GM19438 (cell line): ENCODE measurements at regions not wholly inside any gene's neighbourhood (a gene's known extent, or its start where the extent isn't known, plus 50 kb on each side); places are given as distances from the start of the nearest gene placed in this dataset.
A peak's percentile ranks its signal among the peaks of the same experiment; 100 is the strongest.
"Not testable (repeated sequence)": the region's sequence is repeated elsewhere in the genome, so short reads cannot be mapped to it uniquely, and the experiment has no call there.

Source experiments
- ATAC-seq: cut with Tn5 transposase; IDR thresholded peaks from one replicate; pipeline ENCODE4 v1.9.1; 2021; ENCODE audit warnings: low read depth; ENCODE audit not compliant: unreplicated experiment

GRCh38 chr6:53446151-53446550 is 97.4 kb upstream of the ELOVL5 start:
- no peak for ATAC-seq

DNA sequence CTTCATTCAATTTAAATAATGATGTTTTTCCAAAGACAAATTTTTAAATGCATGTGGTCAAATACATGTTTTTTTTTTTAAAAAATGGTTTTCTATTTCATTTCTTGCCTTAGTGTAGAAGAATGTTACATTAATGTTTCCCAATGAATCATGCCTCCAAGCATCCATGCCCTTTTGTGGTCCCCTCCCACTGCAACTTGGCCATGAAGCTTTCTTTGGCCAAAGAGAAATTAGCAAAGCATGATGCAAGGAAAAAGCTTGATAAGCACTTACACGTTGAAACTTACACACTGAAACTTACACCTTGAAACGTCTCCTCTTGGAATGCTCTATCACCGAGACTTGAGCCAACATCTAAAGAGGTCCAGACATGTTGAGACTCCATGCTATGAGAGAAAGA is 93.0 kb upstream of the ELOVL5 start:
- ATAC-seq, result no peak

GRCh38 chr6:53441035-53441493 is 92.3 kb upstream of the ELOVL5 start:
- ATAC-seq, result no peak

DNA sequence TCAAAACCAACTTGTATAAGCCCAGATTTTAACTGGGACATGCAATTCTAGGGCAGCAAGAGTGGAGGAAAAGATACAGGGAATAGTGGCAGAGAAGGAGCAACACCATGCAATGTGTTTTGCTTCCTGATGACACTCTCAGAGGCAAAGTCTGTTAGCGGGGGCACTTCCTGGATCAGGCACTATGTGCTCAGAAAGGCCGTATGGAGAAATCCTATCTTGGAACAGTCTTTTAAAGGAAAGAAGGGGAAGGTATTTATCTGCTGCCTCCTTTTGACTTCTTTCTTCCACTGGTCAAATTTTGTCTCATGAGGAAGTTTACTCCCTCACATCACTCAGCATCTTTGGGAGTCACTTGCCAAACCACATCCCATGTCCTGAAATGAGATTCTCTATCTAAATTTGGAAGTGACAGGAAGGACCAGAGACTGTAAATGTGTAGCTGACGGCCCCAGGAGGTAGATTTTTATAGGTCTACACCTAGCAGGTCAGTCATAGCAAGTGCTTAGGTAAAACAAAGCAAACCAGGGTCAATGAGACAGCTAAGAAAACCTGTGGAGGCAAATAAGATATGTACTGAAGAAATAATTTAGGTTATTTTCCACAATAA is 91.7 kb upstream of the ELOVL5 start:
- no peak for ATAC-seq

GRCh38 chr6:53439556-53439955 is 90.8 kb upstream of the ELOVL5 start:
- no peak for ATAC-seq

DNA sequence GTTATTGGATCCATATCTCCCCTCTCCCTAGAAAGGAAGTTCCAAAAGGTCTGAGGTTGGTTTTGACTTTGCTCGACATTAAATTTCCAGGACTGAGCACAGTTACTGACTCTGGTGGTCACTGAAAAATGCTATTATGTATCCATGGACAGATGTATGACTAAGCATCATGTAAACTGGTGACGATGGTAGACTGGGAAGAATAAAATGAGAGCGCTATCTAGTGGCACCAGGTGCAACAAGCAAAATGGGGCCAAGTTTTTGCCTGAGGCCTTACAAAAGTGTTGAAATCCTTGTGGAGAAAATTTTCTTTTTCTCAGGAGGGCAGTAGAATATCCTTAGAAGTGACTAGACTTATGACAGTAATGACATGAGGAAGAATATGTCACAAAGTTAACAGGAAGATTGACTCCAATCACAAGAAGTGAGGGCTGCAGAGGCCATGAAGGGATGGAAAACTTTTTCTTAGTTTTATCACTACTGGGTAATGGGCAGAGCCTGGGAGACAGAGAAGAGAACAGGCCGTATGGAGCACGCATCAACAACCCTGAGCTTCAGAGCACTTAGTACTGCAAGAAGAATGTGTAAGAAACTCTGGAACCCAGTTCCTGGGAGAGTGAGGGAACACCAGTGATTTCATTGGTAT is 88.9 kb upstream of the ELOVL5 start:
- peak; percentile 56 for ATAC-seq

DNA sequence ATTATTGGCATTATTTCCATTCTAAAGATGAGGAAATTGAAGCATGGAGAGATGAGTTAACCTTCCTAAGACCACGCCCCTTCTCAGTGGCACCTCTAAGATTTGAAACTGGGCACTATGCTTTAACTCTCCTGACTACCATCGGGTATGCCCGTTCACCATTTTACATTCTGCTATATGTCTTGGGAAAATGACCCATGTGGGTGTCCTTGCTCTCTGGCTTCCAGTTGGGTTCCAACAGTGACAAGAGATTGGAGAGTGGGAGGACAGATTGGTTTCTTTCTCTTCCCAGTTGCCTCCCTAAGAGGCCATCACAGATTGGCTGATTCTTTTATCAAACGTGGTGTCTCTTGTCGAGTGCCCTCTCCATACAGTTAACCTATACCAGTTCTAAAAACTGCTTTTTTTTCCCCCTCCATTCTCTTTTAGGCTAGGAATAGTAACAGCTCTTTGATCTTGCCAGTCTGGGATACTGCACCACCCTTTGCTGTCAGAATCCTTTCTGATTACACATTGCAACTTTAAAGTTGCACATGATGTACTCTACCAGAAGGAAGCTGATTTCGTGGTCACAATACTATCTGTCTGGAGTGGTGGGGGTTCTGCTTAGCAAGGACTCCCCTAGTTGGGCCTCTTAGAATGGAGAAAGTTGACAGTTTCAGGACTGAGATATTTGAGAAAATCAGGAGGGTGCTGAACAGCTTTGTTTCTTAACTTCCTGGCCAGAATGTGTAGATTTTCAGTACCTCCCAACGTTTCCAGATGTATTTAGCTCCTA is 88.0 kb upstream of the ELOVL5 start:
- no peak for ATAC-seq

DNA sequence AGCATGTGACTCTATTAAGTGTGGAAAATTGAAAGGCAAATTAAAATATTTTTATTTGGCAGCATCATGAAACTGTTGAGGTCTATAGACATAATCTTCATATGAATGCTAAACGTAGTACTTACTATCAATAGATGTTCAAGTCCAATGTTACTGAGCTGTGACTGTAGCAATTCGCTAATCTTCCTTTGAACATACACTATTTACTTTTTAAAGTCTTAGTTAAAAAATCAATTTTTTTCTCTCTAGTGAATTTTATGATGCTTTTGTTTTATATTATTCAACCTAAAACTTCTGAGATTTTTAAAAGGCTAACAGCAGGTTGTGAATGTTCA is 85.2 kb upstream of the ELOVL5 start:
- ATAC-seq, result no peak

DNA sequence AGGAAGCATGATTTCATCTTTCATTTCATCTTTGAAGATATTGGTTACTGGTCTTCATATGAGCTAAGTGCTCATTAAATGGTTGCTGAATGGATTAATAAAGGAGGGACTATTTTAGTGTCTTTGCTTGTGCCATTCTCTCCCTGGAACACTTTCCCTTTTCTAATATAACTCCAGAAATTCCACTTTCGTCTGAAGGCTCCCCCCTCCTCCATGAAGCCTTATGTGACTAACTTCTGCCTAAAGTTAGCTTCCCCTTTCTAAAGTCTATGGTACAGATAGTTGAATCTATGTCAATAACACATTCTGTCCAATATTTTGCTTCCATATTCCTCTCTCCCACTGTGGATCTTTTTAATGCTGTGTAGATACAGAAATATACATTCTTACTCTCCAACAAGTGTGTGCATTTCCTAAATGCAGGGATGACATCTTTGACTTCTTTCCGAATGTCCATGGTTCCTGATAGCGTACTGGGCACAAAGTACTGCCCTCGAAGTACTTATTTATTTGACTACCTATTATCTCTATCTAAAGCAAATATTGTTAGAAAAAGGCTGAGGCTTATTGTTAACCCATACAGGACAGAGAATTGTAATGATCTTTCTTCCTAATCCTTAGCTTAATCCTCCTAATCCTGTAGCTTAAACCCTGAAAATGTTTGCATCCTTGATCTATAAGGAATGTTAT is 84.7 kb upstream of the ELOVL5 start:
- no peak for ATAC-seq

- no peak for ATAC-seq
Measured at GRCh38 chr6:53432318-53433161, 83.8 kb upstream of the ELOVL5 start.

GRCh38 chr6:53431704-53432103 is 83.0 kb upstream of the ELOVL5 start:
- ATAC-seq, result no peak

DNA sequence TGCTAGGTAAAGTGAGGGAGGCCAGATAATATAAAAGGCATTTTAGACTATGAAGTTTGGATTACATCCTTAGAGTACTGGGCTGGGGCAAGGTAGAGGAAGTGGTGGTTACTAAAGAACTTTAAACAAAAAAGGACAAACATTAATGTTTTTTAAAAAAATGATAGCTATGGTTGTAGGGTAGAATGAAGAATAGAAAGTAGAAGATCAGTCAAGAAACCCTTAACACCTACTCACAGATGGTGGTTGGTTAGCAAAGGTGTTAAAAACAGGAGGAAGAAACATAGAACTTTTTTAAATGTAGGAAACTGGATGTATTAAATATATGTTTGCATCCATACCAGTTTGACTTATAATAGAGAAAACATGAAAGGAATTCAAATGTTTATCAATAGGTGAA is 80.7 kb upstream of the ELOVL5 start:
- ATAC-seq, result no peak

GRCh38 chr6:53428886-53429285 is 80.1 kb upstream of the ELOVL5 start:
- no peak for ATAC-seq

GRCh38 chr6:53426667-53427270 is 78.0 kb upstream of the ELOVL5 start:
- ATAC-seq, result peak; percentile 87

DNA sequence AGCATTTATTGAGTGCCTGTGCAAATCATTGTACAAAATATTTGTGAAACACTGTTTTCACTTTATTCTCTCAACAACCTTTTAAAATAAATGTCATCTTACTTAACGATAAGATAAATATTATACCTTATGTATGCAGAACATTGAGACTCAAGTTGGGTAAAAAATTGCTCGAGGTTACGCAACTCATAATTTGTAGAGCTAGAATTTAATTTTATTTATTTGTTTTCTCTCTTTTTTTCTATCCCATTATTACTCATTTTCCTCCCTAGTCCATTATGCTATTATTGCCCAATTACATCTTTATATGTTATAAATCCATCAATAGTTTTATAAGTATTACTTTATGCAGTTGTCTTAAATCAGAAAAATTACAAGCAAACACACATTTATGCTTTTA is 77.4 kb upstream of the ELOVL5 start:
- ATAC-seq, result no peak

DNA sequence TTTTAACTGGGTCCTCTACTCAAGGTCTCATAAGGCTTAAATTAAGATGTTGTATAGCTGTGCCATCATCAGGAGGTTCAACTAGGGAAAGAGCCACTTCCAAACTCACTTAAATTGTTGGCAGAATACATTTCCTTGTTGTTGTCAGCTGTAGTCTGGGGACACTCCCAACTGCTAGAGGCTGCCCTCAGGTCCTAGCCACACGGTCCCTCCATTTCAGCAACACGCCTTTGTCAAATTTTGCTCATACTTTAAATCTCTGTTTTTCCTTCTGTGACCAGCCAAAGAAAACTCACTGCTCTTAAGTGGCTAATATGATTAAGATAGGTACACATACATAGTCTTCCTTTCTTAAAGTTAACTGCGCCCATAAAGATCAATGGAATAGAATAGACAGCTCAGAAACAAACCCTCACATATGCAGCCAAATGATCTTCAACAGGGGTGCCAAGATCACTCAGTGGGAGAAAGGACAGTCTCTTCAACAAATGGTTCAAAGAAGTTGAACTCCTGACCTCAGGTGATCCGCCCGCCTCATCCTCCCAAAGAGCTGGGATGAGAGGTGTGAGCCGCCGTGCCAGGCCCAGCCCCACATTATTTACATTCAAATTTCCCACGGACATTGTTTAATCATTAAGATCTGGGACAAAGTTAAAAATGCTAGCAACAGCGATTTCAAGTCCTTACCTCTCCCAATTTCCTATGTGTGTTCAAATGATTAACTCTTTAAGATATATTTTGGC is 76.4 kb upstream of the ELOVL5 start:
- no peak for ATAC-seq

GRCh38 chr6:53424300-53424699 is 75.5 kb upstream of the ELOVL5 start:
- ATAC-seq, result no peak

GRCh38 chr6:53423560-53423959 is 74.8 kb upstream of the ELOVL5 start:
- not testable (repeated sequence) for ATAC-seq

- ATAC-seq, result no peak
Measured at GRCh38 chr6:53419026-53419425, 70.3 kb upstream of the ELOVL5 start.
